Body of pancreas (tissue), 4 donors: ENCODE measurements at regions not wholly inside any gene's neighbourhood (a gene's known extent, or its start where the extent isn't known, plus 50 kb on each side); places are given as distances from the start of the nearest gene placed in this dataset.

ENCODE experiments used
- CTCF ChIP-seq, 7 experiments: fragments of 450-650 bp in 4 of 7; fragments of 200-600 bp in 3 of 7; sonication (generic) in 3 of 7; IDR thresholded peaks; one replicate each; pipeline ENCODE4 v1.5.1; 2016 to 2019; ENCODE audit warnings: antibody characterized with exemption in 7 of 7
- POLR2A ChIP-seq, 3 donors: fragments of 450-650 bp; IDR thresholded peaks; one replicate each; pipeline ENCODE4 v1.6.1; 2016; ENCODE audit warnings: antibody characterized with exemption in 3 of 3, mild to moderate bottlenecking in 2 of 3

DNA sequence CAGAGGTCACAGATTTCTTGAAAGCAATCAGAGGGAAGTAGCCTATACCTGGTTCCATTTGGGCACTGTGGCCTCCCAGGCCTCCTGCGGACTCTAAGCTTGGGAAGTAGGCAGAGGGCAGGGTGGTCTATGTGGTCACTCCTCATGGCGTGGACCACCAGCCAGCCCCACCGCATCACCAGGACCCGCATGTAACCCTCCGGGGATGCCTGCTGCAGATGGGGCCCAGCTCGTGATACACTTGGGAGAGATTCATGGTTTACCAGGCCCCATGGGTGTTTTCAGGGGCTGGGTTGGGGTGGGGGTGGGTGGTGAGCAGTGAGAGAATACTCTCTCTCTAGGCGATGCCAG lies 123.7 kb downstream of the ASB7 start:
- TF ChIP-seq CTCF (IDR thresholded peaks at IDR 0.05) (no peak), POLR2A (IDR thresholded peaks at IDR 0.05) (no peak)
